Motor neuron (in vitro differentiated cells): ENCODE measurements at regions not wholly inside any gene's neighbourhood (a gene's known extent, or its start where the extent isn't known, plus 50 kb on each side); places are given as distances from the start of the nearest gene placed in this dataset.
"Not testable (repeated sequence)": the region's sequence is repeated elsewhere in the genome, so short reads cannot be mapped to it uniquely, and the experiment has no call there.

Experiments
- ATAC-seq, 8 experiments: fragments of 200-7000 bp; cut with Tn5 transposase; replicated peaks in 6 of 8; 2 replicates each; pipeline ENCODE4 v1.8.0; 2021; ENCODE audit warnings: mild to moderate bottlenecking in 8 of 8, moderate library complexity in 8 of 8
- H3K27ac ChIP-seq, 2 donors: fragments of 250-450 bp; sonication (Bioruptor Pico); 2 replicates each; pipeline ENCODE4 v1.9.0; 2021; ENCODE audit warnings: antibody characterized with exemption in 2 of 2, mild to moderate bottlenecking in 2 of 2, moderate library complexity in 1 of 2
- H3K4me1 ChIP-seq, 2 donors: fragments of 250-450 bp; sonication (Bioruptor Pico); replicated peaks in 1 of 2; 2 replicates each; pipeline ENCODE4 v1.6.1; 2021; ENCODE audit warnings: antibody characterized with exemption in 2 of 2, mild to moderate bottlenecking in 2 of 2, moderate library complexity in 1 of 2
- H3K4me3 ChIP-seq, 5 donors: fragments of 250-450 bp; sonication (Bioruptor Pico); 2 replicates each; pipeline ENCODE4 v1.9.0; 2021; ENCODE audit warnings: antibody characterized with exemption in 5 of 5, mild to moderate bottlenecking in 5 of 5, moderate library complexity in 4 of 5
- WGBS, 10 experiments: fragments of 450-650 bp; shearing (Covaris generic); methylation state at CpG; one replicate each; pipeline ENCODE4 v1.0.0; 2022; 5-methylcytosine and 5-hydroxymethylcytosine counted together
- in situ Hi-C, 9 experiments: fragments of 400-800 bp; cut with MboI; loops; one replicate each; pipeline ENCODE4 v1.15.0; 2021; ENCODE audit warnings: low sequenced_read_pairs in 9 of 9, low pct_unique_long_range_greater_than_20kb in 2 of 9; ENCODE audit not compliant: unreplicated experiment in 9 of 9

- Histone ChIP-seq H3K4me3 (no peak overlapping the region), H3K4me1 (peaks cover 12 to 15% of the 10 kb centered on the region in 2 donors), H3K27ac (no peak overlapping the region)
- WGBS, 10 experiments = 58 to 100% (median 91%) methylated on average over 1 to 4 of the region's 4 CpGs; no CpG with 5 or more reads in 1 of the 10 experiments
- in situ Hi-C loops = no loop called here
- no peak for ATAC-seq
Measured at GRCh38 chr6:4474810-4475209, 301.4 kb upstream of the CDYL start.

DNA sequence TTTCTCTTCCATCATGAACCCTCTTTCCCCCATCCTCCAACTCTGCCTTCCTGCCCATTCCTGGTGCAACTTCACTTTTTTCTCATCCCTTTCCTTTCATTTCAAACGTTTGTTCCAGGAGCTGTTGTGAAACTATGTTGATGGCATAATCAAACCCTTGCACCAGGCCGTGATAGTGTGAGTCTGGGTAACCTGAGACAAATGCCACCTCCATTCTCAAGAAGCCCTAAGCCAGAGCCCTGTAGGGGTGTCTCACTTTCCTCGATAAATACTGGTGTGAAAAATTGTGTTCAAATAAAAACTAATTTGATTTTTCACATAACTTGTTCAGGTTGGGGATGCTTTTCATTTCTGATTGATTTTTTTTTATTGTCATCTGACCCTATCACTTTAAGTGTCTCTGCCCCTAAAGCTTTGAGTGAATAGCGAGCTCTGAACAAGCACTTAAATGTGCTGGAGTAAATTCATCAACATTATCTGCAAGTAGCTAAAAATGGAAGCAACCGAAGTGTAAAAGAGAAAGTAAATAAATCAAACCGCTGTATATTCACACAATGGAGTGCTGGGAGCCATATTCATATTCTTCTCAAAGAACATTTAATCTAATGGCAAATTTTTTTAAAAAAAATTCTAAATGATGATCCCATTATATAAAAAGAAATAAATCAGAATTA lies 303.1 kb upstream of the CDYL start:
- peak in 5 of 8 experiments; percentile 43 to 78 (median 76) for ATAC-seq
- in situ Hi-C loops = no loop called here
- Histone ChIP-seq H3K4me3 (no peak overlapping the region), H3K4me1 (peaks cover 12 to 15% of the 10 kb centered on the region in 2 donors), H3K27ac (no peak overlapping the region)
- 35 to 100% (median 66%) methylated on average over 1 to 6 of the region's 6 CpGs for WGBS, 10 experiments

GRCh38 chr6:4472222-4472621 lies 304.0 kb upstream of the CDYL start:
- Histone ChIP-seq H3K27ac (no peak overlapping the region), H3K4me3 (no peak overlapping the region), H3K4me1 (peaks cover 12 to 15% of the 10 kb centered on the region in 2 donors)
- in situ Hi-C loops = no loop called here
- ATAC-seq = no peak
- WGBS, 10 experiments = 80 to 100% (median 100%) methylated on average over 1 to 2 of the region's 3 CpGs; no CpG with 5 or more reads in 7 of the 10 experiments

GRCh38 chr6:4471515-4471914 lies 304.7 kb upstream of the CDYL start:
- ATAC-seq, in situ Hi-C loops, H3K4me3 ChIP-seq, H3K27ac ChIP-seq: not testable (repeated sequence)
- WGBS, 10 experiments = 20 to 100% (median 87%) methylated on average over 1 to 4 of the region's 4 CpGs; no CpG with 5 or more reads in 3 of the 10 experiments
- peaks cover 12 to 15% of the 10 kb centered on the region in 2 donors for H3K4me1 ChIP-seq

- peaks cover 12 to 15% of the 10 kb centered on the region in 2 donors for H3K4me1 ChIP-seq
- WGBS, 10 experiments = 40 to 100% (median 65%) methylated on average over 1 to 4 of the region's 7 CpGs
- no peak overlapping the region for H3K4me3 ChIP-seq
- in situ Hi-C loops = no loop called here
- ATAC-seq = no peak
- no peak overlapping the region for H3K27ac ChIP-seq
Measured at GRCh38 chr6:4470698-4471210, 305.4 kb upstream of the CDYL start.

DNA sequence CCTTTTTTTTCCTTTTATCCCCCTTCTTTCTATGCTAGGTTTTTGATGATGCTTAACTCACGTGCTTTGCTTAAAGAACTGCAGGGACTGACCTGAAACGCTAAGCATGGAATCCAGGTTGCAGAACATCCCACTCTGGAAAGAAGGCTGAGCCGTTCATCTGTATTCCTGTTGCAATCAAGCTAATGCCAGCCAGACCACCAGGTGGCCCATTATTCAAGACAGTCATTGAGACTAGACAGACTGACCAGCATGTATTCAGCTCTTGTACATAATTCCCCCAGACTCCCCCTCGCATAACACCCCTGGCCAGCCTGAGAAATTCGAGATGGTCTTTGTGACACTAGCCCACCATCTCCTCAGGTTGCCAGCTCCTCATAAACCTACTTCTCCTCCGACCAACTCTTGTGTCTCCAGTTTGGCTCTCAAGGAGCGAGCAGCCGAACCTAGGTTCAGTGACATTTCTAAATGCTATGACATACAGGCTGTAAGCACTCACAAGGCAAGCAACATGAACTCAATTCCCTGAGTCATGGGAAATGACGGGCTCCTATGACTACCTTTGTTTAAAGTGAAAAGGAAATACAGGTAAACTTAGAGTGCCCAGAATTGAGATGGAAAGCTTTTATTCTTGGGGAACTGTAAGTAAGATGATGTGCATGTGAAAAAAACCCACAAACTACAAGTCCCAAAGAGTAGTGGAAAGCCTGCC lies 309.3 kb upstream of the CDYL start:
- no peak for ATAC-seq
- in situ Hi-C loops = no loop called here
- Histone ChIP-seq H3K4me3 (no peak overlapping the region), H3K4me1 (peaks cover 0 to 7% of the 10 kb centered on the region in 2 donors), H3K27ac (no peak overlapping the region)
- 71 to 100% (median 84%) methylated on average over 1 to 8 of the region's 9 CpGs for WGBS, 10 experiments

GRCh38 chr6:4466261-4466660 lies 309.9 kb upstream of the CDYL start:
- Histone ChIP-seq H3K4me1 (peaks cover 6 to 12% of the 10 kb centered on the region in 2 donors), H3K27ac (no peak overlapping the region), H3K4me3 (no peak overlapping the region)
- 64 to 90% (median 80%) methylated on average over 1 to 6 of the region's 7 CpGs; no CpG with 5 or more reads in 1 of the 10 experiments for WGBS, 10 experiments
- no peak for ATAC-seq
- in situ Hi-C loops = no loop called here

DNA sequence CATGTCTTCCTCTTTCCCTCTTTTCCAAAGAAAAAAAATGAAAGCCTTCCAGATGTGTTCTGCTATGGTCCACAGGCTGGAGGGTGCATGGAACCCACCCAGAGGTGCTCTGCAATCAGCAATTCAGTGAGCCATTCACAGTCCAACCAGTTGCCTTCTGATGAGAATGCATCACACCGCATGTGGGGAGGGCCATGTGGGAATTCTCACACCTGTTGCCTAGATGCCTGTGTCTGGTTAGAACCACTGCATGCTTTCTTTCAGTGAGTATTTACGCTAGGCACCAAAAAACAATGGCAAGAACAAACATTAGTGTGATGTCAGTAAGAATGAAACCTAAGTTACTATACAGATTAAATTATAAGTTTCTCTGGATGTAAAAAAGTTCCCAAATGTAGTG lies 311.6 kb upstream of the CDYL start:
- Histone ChIP-seq H3K27ac (no peak overlapping the region), H3K4me3 (no peak overlapping the region), H3K4me1 (peaks cover 17 to 20% of the 10 kb centered on the region in 2 donors)
- in situ Hi-C loops = no loop called here
- WGBS, 10 experiments = 100% methylated on average over 1 to 2 of the region's 2 CpGs; no CpG with 5 or more reads in 3 of the 10 experiments
- ATAC-seq = no peak

- H3K4me3 ChIP-seq = no peak overlapping the region
- H3K27ac ChIP-seq = no peak overlapping the region
- 40 to 100% (median 100%) methylated on average over 1 of the region's 1 CpG; no CpG with 5 or more reads in 2 of the 10 experiments for WGBS, 10 experiments
- H3K4me1 ChIP-seq = peaks cover 17 to 20% of the 10 kb centered on the region in 2 donors
- in situ Hi-C loops = no loop called here
- no peak for ATAC-seq
Measured at GRCh38 chr6:4463236-4463635, 313.0 kb upstream of the CDYL start.

DNA sequence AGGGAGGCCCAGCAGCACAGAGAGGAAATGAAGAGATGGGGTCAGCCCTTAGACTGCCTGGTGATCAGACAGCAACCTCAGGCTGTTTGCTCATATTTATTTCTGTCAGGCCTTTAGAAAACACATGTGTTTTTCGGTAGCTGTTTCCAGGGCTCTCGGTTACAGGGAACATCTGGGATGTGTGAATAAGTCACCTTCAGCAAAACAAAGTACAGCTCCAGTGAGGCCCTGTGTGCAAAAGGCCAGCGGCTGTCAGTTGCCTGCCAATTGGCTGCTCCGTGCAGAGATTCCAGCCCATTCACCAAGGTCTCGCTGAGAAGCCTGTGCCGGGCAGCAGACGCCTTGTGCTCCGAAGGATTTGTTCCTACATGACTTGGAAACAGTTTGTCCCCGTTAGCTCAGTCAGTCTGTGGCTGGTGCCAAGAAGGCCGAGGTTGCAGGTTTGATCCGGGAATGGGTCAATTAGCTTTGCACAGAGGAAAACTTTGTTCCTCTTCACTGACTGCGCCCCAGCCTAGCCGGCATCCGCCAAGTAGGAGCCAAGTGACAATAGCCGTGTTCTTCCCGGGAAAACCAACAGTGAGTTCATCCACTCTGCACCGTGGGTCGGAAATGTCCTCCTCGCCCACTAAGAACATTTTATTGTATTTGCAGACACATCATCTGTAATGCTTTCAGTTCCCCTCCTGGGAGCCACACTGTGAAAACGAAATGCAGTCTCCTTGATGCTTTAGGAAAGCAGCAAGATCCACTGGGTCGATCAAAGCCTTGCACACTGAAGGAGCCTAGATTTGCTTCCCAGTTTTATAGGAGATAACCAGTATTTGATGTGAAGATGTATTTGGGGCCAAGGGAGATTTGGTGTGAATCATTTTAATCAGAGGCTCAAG lies 315.4 kb upstream of the CDYL start:
- 9 to 77% (median 29%) methylated on average over 2 to 13 of the region's 21 CpGs; no CpG with 5 or more reads in 1 of the 10 experiments for WGBS, 10 experiments
- Histone ChIP-seq H3K27ac (no peak overlapping the region), H3K4me1 (peaks cover 17 to 20% of the 10 kb centered on the region in 2 donors), H3K4me3 (no peak overlapping the region)
- in situ Hi-C loops = no loop called here
- peak; percentile 70 to 94 (median 87) for ATAC-seq

DNA sequence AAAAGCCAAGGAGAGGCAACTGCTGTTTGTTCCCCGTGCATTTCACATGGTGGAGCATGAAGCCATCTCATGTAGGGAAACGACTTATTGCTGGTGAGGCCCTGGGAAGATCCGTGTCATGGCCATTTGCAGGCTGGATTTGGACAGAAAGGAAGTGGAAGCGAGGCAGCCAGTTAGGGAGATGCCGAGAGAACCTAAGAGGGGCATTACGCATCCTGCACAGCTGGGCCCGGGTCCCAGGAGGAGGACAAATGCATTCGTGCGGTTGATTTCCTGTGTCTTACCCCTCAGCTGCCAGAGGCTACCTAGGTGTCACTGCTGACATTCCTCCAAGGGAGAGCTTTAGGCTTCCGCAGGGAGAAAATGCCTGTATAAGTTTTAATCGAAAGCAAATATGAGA lies 316.2 kb upstream of the CDYL start:
- in situ Hi-C loops = no loop called here
- Histone ChIP-seq H3K27ac (no peak overlapping the region), H3K4me1 (peaks cover 17 to 20% of the 10 kb centered on the region in 2 donors), H3K4me3 (no peak overlapping the region)
- 74 to 100% (median 91%) methylated on average over 1 to 8 of the region's 11 CpGs for WGBS, 10 experiments
- no peak for ATAC-seq

DNA sequence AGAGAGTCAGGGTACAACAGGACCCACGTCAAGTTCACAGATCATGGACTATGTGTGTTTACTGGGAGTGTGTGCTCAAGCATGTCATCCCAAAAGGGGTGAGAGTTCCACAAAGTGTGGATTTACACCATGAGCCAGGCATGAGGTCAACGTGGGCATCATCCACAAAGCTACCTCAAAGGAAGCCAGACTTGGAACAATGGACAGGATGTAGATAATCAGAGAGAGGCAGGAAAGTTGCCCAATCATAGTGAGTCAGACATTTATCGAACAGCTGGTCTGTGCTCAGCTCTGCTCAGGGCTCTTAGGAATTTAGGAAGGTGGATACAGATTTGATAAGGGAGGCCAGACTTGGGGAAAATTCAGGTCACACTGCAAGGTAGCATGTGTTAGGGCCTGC lies 317.2 kb upstream of the CDYL start:
- in situ Hi-C loops = no loop called here
- Histone ChIP-seq H3K27ac (no peak overlapping the region), H3K4me3 (no peak overlapping the region), H3K4me1 (peaks cover 17 to 20% of the 10 kb centered on the region in 2 donors)
- ATAC-seq = peak in 2 of 8 experiments; percentile 44 to 56
- WGBS, 10 experiments = 14 to 89% (median 70%) methylated on average over 1 to 3 of the region's 3 CpGs; no CpG with 5 or more reads in 3 of the 10 experiments

DNA sequence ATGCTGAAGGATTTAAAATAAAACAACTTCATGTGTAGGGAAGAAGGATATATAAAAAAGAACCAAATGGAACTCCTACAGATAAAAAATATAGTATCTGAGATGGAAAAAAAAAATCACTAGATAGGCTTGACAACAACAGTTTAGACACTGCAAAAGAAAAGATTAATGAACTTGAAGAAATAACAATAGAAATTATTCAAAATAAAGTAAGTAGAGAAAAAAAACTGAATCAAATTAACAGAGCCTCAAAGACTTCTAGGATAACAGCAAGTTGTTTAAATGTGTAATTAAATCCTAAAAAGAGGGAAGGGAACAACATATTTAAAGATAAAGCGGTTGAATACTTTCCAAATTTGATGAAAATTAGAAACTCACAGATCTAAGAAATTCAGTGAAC lies 316.3 kb upstream of the ECI2 start:
- 80 to 100% (median 94%) methylated on average over 1 of the region's 1 CpG for WGBS, 10 experiments
- no peak overlapping the region for H3K27ac ChIP-seq
- ATAC-seq = no peak
- in situ Hi-C loops = no loop called here
- no peak overlapping the region for H3K4me3 ChIP-seq
- no peaks in the 10 kb centered on the region for H3K4me1 ChIP-seq
